SHP77 (cell line): ENCODE measurements at regions not wholly inside any gene's neighbourhood (a gene's known extent, or its start where the extent isn't known, plus 50 kb on each side); places are given as distances from the start of the nearest gene placed in this dataset.
"Not testable (repeated sequence)": the region's sequence is repeated elsewhere in the genome, so short reads cannot be mapped to it uniquely, and the experiment has no call there.

Source experiments
- DNase-seq, 2 experiments: peaks; one replicate each; lab custom pipeline; 2025; lab: John Stamatoyannopoulos, UW

DNA sequence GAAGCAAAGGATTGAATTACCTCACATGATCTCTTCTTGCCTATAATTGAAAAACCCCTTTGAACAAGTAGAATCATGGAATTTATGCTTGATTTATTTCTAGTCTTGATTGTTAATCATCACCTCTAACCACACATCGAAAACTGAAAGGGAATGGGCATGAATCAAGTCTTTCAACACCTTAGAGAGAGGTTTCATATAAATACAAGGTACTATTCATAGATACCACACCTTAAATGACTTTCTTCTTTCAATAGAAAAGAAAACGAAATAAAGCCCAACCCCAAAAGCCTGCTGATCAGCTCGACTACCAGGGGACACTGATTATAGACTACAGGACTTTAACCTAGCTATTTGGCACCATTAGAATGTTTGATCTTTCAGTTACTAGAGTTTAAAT lies 128.6 kb upstream of the PTPRZ1 start:
- no peak for DNase-seq

DNA sequence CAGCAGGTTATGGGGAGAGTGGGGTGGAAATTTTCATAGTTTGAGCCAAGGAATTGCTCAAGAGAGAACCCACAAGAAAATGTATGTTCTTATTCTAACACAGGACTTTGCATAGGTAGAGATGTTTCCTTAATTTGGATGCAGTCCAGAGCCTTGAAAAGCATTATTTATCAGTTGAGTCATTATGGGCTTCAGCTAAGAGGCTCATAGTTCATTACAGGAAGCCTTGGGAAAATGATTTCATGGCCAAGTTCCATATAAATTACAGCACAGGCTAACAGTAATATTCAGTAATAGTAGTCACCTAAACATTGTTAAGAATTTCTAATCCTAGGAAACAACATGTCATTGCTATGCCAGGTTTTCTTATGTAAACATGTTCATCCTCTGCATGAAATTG lies 131.1 kb upstream of the PTPRZ1 start:
- no peak for DNase-seq

DNA sequence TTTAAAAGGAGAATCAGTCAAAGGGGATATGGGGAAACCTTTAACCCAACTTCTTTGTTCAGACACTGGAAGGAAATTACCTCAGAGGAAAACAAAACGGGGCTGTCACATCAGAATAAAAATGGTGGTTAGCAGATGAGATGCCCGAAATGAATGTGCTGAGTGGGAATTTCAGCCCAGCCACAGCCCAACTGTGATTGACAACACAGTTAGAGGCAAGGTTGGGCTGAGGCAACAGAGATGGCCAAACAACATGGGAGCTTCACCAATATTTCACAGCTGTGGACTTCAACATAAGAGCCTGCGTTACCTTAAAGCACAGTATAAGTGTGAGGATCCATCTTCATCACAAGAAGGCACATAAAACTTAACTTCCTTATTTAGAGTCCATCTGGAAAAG lies 133.5 kb upstream of the PTPRZ1 start:
- DNase-seq = no peak

DNA sequence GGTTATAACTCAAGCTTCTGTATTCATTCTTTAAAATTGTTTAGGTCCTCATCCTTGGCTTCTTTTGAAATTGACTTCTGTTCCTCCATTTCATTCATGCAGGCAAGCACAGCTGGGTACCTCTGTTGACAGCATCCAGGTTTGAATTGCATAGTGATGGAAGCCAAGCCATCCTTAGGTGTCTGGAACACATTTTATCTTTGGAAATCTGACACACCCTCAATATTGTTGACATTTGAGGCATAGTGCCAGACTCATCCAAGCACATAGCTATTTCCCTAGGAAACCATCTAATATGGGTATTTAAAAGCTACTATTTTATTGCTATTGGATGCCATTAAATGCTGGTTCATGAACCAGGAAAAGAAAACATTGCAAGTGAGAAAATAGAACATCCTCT lies 142.1 kb upstream of the PTPRZ1 start:
- DNase-seq = peak; percentile 5 to 12

DNA sequence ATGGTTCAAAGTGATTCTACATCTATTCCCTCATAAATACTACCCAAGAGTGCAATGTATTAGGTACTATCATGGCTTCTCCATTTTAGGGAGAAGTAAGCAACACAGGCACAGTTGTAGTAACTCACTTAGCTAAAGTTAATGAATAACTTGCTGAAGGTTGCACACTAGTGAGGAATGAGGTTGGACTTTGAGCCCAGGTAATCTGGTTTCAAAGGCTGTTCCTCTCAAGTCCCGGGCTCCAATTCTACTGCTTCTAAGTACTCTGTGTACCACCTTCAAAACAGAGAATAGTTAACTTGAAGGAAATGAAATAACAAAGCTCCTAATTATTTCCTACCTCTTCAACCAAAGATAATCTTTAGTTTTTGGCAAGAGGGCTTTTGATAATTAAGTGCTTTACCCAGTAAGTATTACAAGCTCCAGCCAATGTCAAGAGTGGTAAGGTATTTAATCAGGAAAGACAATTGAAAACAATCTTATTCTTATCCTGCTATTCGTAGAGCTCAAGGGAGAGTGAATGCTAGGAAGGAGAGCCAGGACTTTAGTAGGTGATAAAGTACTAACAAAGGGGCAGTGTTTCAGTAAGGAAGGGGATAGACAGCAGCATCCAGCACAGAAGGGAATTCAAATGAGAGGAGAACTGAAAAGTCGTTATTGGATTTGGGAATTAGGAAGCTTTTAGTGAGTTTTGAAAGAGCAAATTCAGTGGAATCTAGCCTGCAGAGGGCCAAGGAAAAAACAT lies 158.2 kb upstream of the PTPRZ1 start:
- DNase-seq = no peak

DNA sequence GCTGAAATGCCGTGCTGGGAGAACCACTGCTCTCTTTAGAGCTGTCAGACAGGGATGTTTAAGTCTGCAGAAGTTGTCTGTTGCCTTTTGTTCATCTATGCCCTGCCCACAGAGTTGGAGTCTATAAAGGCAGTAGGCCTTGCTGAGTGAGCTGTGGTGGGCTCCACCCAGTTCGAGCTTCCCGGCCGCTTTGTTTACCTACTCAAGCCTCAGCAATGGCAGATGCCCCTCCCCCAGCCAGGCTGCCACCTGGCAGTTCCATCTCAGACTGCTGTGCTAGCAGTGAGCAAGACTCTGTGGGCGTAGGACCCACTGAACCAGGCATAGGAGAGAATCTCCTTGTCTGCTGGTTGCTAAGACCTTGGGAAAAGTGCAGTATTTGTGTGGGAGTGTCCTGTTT lies 160.0 kb upstream of the PTPRZ1 start:
- peak; percentile 53 to 57 for DNase-seq

DNA sequence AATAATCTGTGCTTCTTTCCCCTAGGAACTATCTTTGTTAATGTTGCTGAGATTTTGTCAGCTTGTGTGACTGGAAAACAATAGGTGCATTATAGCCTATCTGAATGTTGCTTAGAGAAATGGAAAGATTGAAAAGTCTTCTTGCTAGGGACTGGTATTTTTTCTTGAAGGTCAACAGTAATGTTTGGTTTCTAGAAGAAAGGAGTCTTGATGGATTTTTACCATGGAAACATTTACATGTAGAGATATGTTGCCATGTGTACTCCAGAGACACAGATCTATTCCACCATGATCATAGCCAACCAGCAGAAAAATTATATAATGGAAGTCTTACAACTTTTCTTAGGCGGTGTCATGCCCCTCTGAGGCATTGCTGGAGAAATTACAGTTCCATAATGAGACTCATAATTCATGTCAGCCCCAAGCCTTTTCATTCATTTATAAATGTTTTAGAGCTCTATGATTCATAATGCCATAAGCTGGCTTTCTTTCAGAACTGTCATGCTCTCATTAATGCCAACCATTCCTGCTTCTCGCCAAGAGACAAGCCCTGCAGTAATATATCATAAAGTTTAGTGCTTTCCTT lies 175.1 kb upstream of the PTPRZ1 start:
- no peak for DNase-seq

DNA sequence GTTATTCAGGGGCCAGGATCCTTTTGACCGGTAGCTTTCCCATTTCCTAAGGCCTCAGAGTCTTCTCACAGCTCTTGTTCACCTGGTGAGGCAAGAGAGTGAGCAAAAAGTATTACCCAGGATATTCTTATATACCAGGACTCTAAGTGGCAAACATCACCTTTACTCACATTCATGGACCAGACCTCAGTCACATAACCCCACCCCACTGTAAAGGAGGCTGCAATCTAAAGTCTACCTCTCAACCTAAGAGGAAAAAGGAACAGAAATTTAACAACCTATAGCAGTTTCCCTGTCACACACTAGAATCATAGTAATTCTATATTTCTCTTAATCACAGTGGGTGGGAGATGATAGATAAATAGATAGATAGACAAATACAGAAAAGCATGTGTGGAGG lies 176.0 kb upstream of the PTPRZ1 start:
- no peak for DNase-seq

DNA sequence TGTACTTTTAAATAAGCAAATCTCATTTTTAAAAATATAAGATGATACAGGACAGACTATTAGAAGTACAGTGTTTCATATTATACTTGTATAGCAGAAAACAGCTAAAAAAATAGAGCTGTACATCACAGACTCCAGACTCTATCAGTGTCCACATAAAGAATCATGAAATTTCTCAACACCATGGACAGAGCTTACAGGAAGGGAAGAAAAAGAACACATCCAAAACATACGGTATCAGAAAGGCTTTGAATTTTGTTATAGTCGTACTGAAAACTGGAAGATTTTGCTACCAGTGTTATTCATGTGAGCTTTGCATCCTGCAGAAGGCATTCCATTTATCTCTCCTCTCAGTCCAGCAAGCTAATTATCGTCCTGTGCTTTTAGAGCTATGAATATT lies 183.2 kb upstream of the PTPRZ1 start:
- DNase-seq = no peak

DNA sequence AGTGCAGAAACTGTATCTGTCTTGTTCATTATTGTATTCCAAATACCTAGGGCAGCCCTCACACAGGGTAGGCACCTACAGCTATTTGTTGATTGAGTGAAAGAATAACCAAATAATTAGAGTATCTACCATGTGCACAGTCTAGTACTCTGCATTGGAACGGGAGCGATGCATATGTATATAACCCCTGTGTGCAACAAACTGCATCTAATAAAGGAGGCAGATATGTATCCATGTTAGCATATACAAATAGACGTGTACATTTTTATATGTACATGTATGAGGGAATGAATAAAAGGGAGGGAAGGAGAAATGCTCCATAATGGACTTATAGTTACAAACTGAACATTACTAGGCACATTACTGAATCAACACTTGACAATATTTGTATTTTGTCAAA lies 191.3 kb upstream of the PTPRZ1 start:
- DNase-seq = no peak

DNA sequence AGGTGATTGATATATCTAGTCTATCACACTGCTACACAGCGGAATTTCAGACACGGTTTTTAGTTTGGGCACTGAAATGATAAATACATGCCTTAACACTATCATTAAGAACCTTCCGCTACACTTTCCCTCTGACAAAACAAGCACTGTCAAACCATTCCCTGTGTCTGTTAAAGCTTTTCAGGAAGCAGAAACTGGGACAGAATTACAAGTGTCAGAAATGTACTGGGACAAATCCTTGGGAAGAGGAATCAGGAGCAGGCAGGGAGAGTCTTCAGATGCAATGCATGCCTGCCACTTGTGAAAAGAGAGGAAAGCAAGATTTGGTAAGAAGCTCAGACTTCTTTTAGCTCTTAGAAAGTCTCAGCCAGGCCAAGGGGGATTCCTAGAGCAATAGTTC lies 196.8 kb upstream of the PTPRZ1 start:
- DNase-seq = no peak

DNA sequence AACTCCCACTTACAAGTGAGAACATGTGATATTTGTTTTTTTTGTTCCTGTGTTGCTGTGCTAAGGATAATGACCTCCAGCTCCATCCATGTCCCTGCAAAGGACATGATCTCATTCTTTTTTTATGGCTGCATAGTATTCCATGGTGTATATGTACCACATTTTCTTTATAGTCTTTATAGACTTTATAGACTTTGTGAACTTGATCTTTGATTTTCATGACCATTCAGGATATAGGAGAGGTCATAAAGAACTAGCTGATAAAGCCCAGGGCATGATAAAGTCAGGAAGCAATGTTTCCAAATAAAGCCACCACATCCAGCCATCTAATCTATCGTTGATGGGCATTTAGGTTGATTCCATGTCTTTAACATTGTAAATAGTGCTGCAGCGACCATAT lies 198.5 kb upstream of the PTPRZ1 start:
- not testable (repeated sequence) for DNase-seq

DNA sequence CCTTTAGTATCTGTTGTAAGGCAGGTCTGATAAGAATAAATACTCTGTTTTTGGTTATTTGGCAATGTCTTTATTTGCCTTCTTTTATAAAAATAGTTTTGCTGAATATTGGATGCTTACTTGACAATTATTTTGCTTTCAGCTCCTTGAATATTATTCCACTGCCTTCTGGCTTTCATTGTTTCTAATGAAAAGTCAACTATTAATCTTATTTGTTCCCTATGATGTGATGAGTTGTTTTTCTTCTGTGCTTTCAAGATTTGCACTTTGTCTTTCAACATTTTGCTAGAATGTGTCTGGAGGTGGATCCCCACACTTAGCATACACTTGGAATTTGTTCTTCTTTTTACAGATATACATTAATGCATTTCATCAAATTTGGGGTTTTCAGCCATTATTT lies 203.8 kb upstream of the PTPRZ1 start:
- no peak for DNase-seq

DNA sequence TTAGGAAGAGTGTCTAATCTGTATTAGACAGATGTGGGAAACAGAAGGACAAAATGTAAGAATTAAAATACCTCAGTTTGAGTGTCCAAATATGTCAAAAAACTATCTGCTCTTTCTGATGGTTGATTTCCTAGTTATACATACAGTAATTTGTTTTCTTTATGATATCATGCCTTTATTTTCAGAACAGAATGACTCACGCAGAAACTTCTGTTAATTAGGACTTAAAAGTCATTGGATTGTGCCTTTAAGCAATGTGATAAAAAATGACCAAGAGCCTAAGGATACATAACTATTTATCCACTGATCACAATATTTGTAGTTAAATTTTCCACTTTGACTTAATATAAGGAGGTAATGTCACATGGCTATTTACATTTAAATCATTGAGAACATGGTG lies 206.7 kb upstream of the PTPRZ1 start:
- no peak for DNase-seq

DNA sequence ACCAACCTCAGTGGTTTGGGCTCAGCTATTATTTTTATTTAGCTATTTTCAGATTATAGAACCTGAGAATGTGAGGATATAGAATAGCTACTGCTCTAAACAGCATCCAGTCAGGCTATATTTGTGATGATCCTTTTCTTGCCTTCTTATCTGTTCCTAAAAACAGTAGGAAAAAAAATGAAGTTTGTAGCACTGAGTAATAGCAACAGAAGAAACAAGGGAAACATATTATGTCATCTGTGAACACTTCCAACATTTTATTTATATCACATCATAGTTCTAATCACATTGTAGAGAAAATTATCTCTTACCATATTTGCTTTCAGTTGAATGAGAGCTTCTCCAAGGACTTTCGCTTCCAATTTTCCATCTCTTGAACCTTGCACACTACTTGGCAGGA lies 229.6 kb upstream of the PTPRZ1 start:
- DNase-seq = no peak

DNA sequence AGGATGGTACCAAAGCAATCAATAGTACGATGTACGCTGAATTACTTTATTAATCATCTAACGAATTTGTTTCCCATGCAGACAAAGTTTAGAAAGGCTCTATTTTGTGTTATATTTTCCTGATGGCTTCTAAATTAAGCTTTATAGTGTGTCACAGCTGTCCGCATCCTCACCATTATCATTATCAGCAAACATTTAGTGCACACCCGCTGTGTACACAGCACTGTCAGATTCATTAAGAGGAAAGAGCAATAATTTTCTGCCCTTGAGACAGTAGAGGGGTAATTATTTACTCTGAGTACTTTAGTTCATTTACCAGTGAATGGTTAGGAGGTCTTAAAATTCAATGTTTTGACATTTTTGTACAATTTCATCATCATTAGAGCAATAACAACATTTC lies 233.3 kb upstream of the PTPRZ1 start:
- no peak for DNase-seq

DNA sequence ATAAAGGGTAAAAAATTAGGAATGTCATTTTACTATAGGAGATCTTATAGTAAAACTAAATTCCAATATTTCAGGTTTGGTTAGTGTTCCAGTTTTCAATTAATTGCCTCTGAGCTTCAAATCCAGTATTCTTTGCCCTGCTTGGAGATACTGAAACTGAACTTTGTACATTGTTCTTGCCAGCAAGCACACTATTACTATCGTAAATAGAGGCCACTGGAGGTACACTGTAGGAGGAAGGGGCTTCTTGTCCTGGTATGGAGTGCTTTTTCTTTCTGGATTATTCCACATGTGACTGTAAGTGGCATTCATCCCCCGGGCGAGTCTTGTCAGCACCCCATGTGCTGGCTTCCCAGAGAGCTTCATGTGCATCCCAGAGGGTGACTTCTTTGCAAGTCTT lies 234.7 kb upstream of the PTPRZ1 start:
- no peak for DNase-seq

DNA sequence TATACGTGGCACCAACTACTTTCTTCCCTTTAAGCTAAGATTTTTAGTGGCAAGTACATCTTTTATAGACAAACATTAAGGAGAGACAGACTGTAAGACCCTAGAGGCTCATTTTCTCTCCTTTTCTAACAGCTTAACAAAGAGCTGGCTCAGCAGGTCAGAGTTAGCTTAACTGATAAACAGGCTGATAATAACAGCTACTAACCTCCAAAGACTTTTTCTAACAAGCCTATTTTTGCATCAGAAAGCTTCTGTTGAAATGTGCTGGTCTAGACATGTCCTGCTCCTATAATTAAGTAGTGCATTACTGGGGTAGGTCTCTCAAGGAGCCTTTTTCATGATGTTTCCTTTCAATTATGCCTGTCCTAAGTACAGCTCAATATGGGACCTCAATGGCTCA lies 238.2 kb upstream of the FAM3C start:
- DNase-seq = no peak

DNA sequence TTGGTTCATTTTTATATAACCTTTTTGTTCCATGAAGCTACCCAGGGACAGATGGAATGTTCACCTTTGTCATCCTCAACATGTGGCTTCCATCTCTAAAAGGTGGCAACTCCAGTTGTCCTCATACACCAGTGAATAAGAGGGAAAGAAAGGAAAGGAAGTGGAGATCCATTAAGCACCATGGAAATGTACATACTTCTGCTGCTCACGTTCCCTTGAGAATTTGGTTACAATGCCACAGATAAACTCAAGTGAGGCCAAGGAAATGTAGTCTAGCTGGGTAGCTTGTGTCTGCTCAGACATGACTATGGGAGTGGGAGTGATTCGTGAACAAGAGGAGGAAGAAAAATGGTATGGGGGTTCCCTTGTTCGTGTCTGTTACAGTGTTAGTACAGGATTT lies 237.1 kb upstream of the FAM3C start:
- DNase-seq = no peak

DNA sequence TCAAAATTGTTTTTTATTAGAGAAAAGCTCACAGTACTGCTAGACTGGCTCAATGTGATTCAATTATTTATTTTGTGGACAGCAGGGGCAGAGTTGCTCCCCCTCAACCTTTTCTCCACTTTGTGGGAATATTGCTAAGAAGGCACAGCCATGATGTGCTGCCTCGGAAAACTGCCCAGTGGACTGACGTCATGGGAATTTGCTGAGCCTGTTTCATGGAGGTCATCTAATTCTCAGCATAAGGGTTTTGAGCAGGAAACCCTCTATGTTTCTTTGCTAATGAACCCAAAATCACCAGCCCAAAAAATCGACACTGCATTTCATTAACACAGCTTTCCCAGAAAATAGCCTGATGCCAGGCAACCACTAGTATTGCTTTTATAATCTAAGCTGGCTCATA lies 228.8 kb upstream of the FAM3C start:
- DNase-seq = no peak

DNA sequence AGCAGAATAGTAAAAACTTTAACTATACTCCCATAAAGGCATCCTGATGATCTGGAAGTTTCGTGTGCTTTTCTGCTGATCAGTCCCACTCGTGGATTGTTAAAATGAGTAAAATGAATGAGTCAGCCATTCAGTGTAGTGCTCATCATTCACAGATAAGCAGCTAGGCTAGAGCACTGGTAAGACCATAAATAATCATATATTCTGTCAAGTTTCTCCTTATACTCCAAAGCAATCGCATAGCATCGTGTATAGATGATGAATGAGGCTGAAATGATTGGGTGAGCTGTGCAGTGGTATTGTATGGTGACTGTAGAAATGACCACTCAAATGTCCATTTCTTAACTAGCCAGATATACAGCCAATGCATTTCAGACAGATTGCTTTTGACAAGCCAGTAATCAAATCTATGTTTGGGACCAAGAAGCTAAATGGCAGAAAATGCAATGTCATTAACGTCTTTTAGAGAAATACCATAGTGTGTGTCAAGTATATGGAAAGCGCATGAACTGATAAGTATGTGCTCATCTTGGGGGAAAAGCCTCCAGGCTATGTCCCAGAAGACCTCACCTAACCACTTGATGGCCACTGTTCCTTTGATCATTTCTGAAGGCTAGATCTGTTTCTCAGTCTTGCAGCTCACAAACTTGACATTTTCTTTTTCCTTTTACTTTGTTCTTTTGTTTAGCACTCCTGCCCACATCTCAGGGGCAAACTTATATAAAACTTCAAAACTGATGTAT lies 227.2 kb upstream of the FAM3C start:
- DNase-seq = no peak

DNA sequence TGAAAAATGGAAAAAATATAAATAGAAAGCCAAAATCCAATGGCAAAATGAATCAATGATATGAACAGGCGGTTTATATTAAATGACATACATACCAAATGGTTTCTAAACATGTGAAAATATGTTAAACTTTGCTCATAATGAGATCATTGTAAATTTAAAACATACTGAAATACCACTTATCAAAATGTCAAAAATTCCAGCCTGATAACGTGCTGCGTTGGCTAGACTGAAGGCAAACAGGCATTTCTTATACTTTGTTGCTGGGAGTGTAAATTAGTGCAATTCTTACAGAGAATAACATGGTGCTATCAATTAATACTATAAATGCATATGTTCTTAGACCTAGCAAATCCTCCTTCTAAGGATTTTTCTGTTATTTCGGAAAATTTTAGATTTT lies 225.8 kb upstream of the FAM3C start:
- no peak for DNase-seq

DNA sequence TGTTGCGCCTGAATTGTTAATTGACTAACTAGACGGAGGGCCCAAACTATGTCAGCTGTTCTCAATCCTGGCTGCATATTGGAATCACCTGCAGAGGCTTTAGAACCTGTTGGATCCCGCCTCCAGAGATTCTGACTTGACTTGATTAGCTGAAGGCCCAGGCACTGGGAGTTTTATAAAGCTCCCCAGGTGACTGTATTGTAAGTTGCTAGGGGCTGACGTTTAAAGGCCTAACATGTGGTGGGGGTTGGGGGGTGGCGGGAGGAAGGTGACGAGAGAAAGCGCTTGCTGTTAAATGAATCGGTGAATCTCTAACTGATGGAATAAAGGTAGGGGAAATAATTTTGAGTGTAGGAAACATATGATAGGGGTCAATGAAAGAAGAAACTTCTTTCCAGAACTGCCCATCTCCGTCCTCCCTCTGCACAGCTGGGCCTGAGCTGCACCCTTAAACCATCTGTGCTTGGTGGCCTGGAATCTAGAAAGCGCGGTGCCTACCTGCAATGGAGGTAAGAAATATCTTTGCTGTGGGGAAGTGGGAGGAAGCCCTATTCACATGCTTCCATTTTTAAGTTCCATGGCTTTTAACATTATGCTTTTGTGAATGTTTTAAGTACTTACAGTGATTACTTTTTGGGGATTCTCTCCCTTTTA lies 225.0 kb upstream of the FAM3C start:
- DNase-seq = no peak
